ENCODE measurements at regions not wholly inside any gene's neighbourhood (a gene's known extent, or its start where the extent isn't known, plus 50 kb on each side); places are given as distances from the start of the nearest gene placed in this dataset.
A peak's percentile ranks its signal among the peaks of the same experiment; 100 is the strongest.

- DNase-seq, result peak; percentile 64
These were observed 1058.4 kb downstream of the LRFN5 start for GRCh38 chr14:42665083-42665482.

GRCh38 chr14:42664190-42664589, 1057.5 kb downstream of the LRFN5 start:
- no peak for DNase-seq

- no peak for DNase-seq
These were observed 1048.0 kb downstream of the LRFN5 start for GRCh38 chr14:42654707-42655106.

GRCh38 chr14:42642787-42643186, 1036.1 kb downstream of the LRFN5 start:
- no peak for DNase-seq

GRCh38 chr14:42633504-42634095, 1026.9 kb downstream of the LRFN5 start:
- DNase-seq, result no peak

- DNase-seq, result no peak
These were observed 1022.9 kb downstream of the LRFN5 start for GRCh38 chr14:42629553-42629952.

- no peak for DNase-seq
These were observed 1021.9 kb downstream of the LRFN5 start for GRCh38 chr14:42628602-42629001.

- no peak for DNase-seq
These were observed 1020.3 kb downstream of the LRFN5 start for GRCh38 chr14:42626986-42627385.

GRCh38 chr14:42624980-42625761, 1018.5 kb downstream of the LRFN5 start:
- no peak for DNase-seq

GRCh38 chr14:42617005-42617404, 1010.3 kb downstream of the LRFN5 start:
- no peak for DNase-seq

GRCh38 chr14:42606839-42607238, 1000.2 kb downstream of the LRFN5 start:
- DNase-seq, result no peak

GRCh38 chr14:42602336-42602845, 995.7 kb downstream of the LRFN5 start:
- no peak for DNase-seq

GRCh38 chr14:42572032-42572431, 965.4 kb downstream of the LRFN5 start:
- DNase-seq, result no peak

GRCh38 chr14:42569227-42569626, 962.6 kb downstream of the LRFN5 start:
- DNase-seq, result no peak

- no peak for DNase-seq
These were observed 958.9 kb downstream of the LRFN5 start for GRCh38 chr14:42565556-42565955.

- DNase-seq, result no peak
These were observed 956.6 kb downstream of the LRFN5 start for GRCh38 chr14:42563313-42563712.

- DNase-seq, result no peak
These were observed 949.9 kb downstream of the LRFN5 start for GRCh38 chr14:42556551-42556950.

GRCh38 chr14:42555365-42555764, 948.7 kb downstream of the LRFN5 start:
- no peak for DNase-seq

GRCh38 chr14:42554091-42554490, 947.4 kb downstream of the LRFN5 start:
- no peak for DNase-seq

GRCh38 chr14:42550310-42550709, 943.6 kb downstream of the LRFN5 start:
- DNase-seq, result no peak

- DNase-seq, result no peak
These were observed 941.7 kb downstream of the LRFN5 start for GRCh38 chr14:42548349-42548748.

- no peak for DNase-seq
These were observed 939.0 kb downstream of the LRFN5 start for GRCh38 chr14:42545636-42546035.

- DNase-seq, result no peak
These were observed 934.9 kb downstream of the LRFN5 start for GRCh38 chr14:42541535-42542001.

- DNase-seq, result no peak
These were observed 928.7 kb downstream of the LRFN5 start for GRCh38 chr14:42535397-42535796.

All from NCI-H524 treated with DMSO at 0.1 percent for 48 hours (cell line).